ENCODE measurements at regions not wholly inside any gene's neighbourhood (a gene's known extent, or its start where the extent isn't known, plus 50 kb on each side); places are given as distances from the start of the nearest gene placed in this dataset.

DNA sequence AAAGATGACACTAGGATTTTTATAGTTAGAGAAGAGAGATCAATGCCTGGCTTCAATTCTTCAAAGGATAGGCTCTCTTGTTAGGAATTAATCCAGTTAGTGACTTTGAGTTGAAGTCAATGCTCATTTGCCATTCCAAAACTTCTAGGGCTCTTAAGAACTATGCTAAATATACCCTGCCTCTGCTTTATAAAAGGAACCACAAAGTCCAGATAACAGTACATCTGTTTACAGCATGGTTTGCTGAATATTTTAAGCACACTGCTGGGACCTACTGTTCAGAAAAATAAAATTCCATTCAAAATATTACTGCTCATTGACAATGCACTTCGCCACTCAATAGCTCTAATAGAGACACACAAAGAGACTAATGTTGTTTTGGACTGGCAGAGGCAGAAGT is 786.6 kb upstream of the DPPA4 start:
- TF ChIP-seq, protein P1, sequence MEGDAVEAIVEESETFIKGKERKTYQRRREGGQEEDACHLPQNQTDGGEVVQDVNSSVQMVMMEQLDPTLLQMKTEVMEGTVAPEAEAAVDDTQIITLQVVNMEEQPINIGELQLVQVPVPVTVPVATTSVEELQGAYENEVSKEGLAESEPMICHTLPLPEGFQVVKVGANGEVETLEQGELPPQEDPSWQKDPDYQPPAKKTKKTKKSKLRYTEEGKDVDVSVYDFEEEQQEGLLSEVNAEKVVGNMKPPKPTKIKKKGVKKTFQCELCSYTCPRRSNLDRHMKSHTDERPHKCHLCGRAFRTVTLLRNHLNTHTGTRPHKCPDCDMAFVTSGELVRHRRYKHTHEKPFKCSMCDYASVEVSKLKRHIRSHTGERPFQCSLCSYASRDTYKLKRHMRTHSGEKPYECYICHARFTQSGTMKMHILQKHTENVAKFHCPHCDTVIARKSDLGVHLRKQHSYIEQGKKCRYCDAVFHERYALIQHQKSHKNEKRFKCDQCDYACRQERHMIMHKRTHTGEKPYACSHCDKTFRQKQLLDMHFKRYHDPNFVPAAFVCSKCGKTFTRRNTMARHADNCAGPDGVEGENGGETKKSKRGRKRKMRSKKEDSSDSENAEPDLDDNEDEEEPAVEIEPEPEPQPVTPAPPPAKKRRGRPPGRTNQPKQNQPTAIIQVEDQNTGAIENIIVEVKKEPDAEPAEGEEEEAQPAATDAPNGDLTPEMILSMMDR (IDR thresholded peaks at IDR 0.05; ENCODE audit: insufficient read depth, low read length), result no peak
- TF ChIP-seq, protein P2, sequence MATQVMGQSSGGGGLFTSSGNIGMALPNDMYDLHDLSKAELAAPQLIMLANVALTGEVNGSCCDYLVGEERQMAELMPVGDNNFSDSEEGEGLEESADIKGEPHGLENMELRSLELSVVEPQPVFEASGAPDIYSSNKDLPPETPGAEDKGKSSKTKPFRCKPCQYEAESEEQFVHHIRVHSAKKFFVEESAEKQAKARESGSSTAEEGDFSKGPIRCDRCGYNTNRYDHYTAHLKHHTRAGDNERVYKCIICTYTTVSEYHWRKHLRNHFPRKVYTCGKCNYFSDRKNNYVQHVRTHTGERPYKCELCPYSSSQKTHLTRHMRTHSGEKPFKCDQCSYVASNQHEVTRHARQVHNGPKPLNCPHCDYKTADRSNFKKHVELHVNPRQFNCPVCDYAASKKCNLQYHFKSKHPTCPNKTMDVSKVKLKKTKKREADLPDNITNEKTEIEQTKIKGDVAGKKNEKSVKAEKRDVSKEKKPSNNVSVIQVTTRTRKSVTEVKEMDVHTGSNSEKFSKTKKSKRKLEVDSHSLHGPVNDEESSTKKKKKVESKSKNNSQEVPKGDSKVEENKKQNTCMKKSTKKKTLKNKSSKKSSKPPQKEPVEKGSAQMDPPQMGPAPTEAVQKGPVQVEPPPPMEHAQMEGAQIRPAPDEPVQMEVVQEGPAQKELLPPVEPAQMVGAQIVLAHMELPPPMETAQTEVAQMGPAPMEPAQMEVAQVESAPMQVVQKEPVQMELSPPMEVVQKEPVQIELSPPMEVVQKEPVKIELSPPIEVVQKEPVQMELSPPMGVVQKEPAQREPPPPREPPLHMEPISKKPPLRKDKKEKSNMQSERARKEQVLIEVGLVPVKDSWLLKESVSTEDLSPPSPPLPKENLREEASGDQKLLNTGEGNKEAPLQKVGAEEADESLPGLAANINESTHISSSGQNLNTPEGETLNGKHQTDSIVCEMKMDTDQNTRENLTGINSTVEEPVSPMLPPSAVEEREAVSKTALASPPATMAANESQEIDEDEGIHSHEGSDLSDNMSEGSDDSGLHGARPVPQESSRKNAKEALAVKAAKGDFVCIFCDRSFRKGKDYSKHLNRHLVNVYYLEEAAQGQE (IDR thresholded peaks at IDR 0.05; ENCODE audit: insufficient replicate concordance, low read depth), result no peak
- TF ChIP-seq POLR2AphosphoS5 (IDR thresholded peaks at IDR 0.05; ENCODE audit: low read depth) (no peak), GABPA (IDR thresholded peaks at IDR 0.05; ENCODE audit: low read depth) (no peak), SPI1 (IDR thresholded peaks at IDR 0.05; ENCODE audit: borderline replicate concordance, low read depth) (no peak)
